ENCODE measurements at regions not wholly inside any gene's neighbourhood (a gene's known extent, or its start where the extent isn't known, plus 50 kb on each side); places are given as distances from the start of the nearest gene placed in this dataset.

- H3K9me1 ChIP-seq (ENCODE audit: control insufficient read depth, extremely low read depth, insufficient read depth, low read length), result no peaks in the 10 kb centered on the region
- H4K20me1 ChIP-seq (ENCODE audit: control insufficient read depth, extremely low read depth, insufficient read depth, low read length), result no peaks in the 10 kb centered on the region
- no peaks in the 10 kb centered on the region for H3K79me2 ChIP-seq (ENCODE audit: control insufficient read depth, insufficient read depth, low read length)
- no peaks in the 10 kb centered on the region for H3K9me3 ChIP-seq (ENCODE audit: control insufficient read depth, low read depth, low read length)
- H3K4me2 ChIP-seq (ENCODE audit: control insufficient read depth, extremely low read depth, insufficient read depth, low read depth, low read length), result no peak overlapping the region
- H2AFZ ChIP-seq (ENCODE audit: control insufficient read depth, low read length), result no peak overlapping the region
- TF ChIP-seq CTCF (optimal IDR thresholded peaks at IDR 0.05 in 1 of 3, IDR thresholded peaks at IDR 0.05 in 1 of 3, conservative IDR thresholded peaks at IDR 0.05 in 1 of 3; ENCODE audit: extremely low read depth in 1 of 3, insufficient read depth in 2 of 3, low read length in 3 of 3), result no peak
- TF ChIP-seq EZH2 (IDR thresholded peaks at IDR 0.05; ENCODE audit: low read length), result no peak
- no peak overlapping the region for H3K4me3 ChIP-seq (ENCODE audit: control insufficient read depth in 2 of 3, extremely low read depth in 1 of 3, insufficient read depth in 2 of 3, low read depth in 1 of 3, low read length in 3 of 3)
- H3K9ac ChIP-seq (ENCODE audit: control insufficient read depth, extremely low read depth, insufficient read depth, low read length), result no peak overlapping the region
- H3K36me3 ChIP-seq (ENCODE audit: control insufficient read depth in 2 of 2, extremely low read depth in 1 of 2, insufficient read depth in 2 of 2, low read length in 2 of 2), result no peaks in the 10 kb centered on the region
- H3K27me3 ChIP-seq (ENCODE audit: control insufficient read depth, extremely low read depth, insufficient read depth, low read length), result no peaks in the 10 kb centered on the region
- FAIRE-seq (no peak), DNase-seq (ENCODE audit: low read depth, low spot score) (no peak)
- no peak overlapping the region for H3K27ac ChIP-seq (ENCODE audit: control insufficient read depth, insufficient read depth, low read length)
- no peaks in the 10 kb centered on the region for H3K4me1 ChIP-seq (ENCODE audit: control insufficient read depth, extremely low read depth, insufficient read depth, low read length)
- dilution Hi-C loops (cut with MboI; ENCODE audit: extremely low pct_ligation_motif_present, low sequenced_read_pairs), result no loop called here
Measured at GRCh38 chr14:104355101-104356019, 217.0 kb downstream of the KIF26A start.

- no peak overlapping the region for H3K9ac ChIP-seq (ENCODE audit: control insufficient read depth, extremely low read depth, insufficient read depth, low read length)
- H3K4me1 ChIP-seq (ENCODE audit: control insufficient read depth, extremely low read depth, insufficient read depth, low read length), result no peaks in the 10 kb centered on the region
- no peak for FAIRE-seq
- no peak overlapping the region for H3K4me3 ChIP-seq (ENCODE audit: control insufficient read depth in 2 of 3, extremely low read depth in 1 of 3, insufficient read depth in 2 of 3, low read depth in 1 of 3, low read length in 3 of 3)
- H3K36me3 ChIP-seq (ENCODE audit: control insufficient read depth in 2 of 2, extremely low read depth in 1 of 2, insufficient read depth in 2 of 2, low read length in 2 of 2), result no peaks in the 10 kb centered on the region
- H4K20me1 ChIP-seq (ENCODE audit: control insufficient read depth, extremely low read depth, insufficient read depth, low read length), result no peaks in the 10 kb centered on the region
- H3K79me2 ChIP-seq (ENCODE audit: control insufficient read depth, insufficient read depth, low read length), result no peaks in the 10 kb centered on the region
- no peaks in the 10 kb centered on the region for H3K27me3 ChIP-seq (ENCODE audit: control insufficient read depth, extremely low read depth, insufficient read depth, low read length)
- H3K4me2 ChIP-seq (ENCODE audit: control insufficient read depth, extremely low read depth, insufficient read depth, low read depth, low read length), result no peak overlapping the region
- TF ChIP-seq EZH2 (IDR thresholded peaks at IDR 0.05; ENCODE audit: low read length), result no peak
- no peak for TF ChIP-seq CTCF (optimal IDR thresholded peaks at IDR 0.05 in 1 of 3, IDR thresholded peaks at IDR 0.05 in 1 of 3, conservative IDR thresholded peaks at IDR 0.05 in 1 of 3; ENCODE audit: extremely low read depth in 1 of 3, insufficient read depth in 2 of 3, low read length in 3 of 3)
- no peaks in the 10 kb centered on the region for H3K9me1 ChIP-seq (ENCODE audit: control insufficient read depth, extremely low read depth, insufficient read depth, low read length)
- no peak for DNase-seq (ENCODE audit: low read depth, low spot score)
- no peak overlapping the region for H3K27ac ChIP-seq (ENCODE audit: control insufficient read depth, insufficient read depth, low read length)
- no peaks in the 10 kb centered on the region for H3K9me3 ChIP-seq (ENCODE audit: control insufficient read depth, low read depth, low read length)
- dilution Hi-C loops (cut with MboI; ENCODE audit: extremely low pct_ligation_motif_present, low sequenced_read_pairs), result no loop called here
- no peak overlapping the region for H2AFZ ChIP-seq (ENCODE audit: control insufficient read depth, low read length)
Measured at GRCh38 chr14:104356020-104356737, 217.8 kb downstream of the KIF26A start.
